ENCODE measurements at regions not wholly inside any gene's neighbourhood (a gene's known extent, or its start where the extent isn't known, plus 50 kb on each side); places are given as distances from the start of the nearest gene placed in this dataset.

DNA sequence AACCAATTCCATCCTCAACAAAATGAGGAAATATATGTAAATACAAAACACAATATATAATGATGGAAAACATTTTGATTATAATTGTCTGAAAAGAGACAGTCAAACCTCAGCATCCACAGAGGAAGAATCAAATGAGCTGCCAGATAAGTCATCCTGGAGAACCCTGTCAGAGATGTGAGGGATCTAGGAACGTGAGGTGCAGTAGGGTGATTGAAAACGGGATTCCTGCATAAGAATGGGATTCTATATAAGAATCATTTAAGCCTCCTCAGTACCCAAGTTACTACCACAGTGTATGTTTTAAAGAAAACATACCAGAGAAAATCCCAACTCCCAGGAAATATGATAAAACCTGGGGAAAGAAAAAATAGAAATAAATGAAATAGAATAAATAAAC is 690.5 kb downstream of the FRK start:
- FAIRE-seq (no peak), DNase-seq (ENCODE audit: low read depth in 1 of 2, low spot score in 1 of 2) (no peak), ATAC-seq (no peak)
- no peak overlapping the region for H3K27ac ChIP-seq
- 3% methylated on average over 2 of the region's 2 CpGs for WGBS (ENCODE audit: missing lambda C conversion rate)
- no peak for TF ChIP-seq EP300 (IDR thresholded peaks at IDR 0.05)
- TF ChIP-seq ZNF302 (CRISPR knock-in tag; IDR thresholded peaks at IDR 0.05): no peak
- TF ChIP-seq NFE2L2 (conservative IDR thresholded peaks at IDR 0.05; ENCODE audit: low read length): no peak
- TF ChIP-seq, protein P1, sequence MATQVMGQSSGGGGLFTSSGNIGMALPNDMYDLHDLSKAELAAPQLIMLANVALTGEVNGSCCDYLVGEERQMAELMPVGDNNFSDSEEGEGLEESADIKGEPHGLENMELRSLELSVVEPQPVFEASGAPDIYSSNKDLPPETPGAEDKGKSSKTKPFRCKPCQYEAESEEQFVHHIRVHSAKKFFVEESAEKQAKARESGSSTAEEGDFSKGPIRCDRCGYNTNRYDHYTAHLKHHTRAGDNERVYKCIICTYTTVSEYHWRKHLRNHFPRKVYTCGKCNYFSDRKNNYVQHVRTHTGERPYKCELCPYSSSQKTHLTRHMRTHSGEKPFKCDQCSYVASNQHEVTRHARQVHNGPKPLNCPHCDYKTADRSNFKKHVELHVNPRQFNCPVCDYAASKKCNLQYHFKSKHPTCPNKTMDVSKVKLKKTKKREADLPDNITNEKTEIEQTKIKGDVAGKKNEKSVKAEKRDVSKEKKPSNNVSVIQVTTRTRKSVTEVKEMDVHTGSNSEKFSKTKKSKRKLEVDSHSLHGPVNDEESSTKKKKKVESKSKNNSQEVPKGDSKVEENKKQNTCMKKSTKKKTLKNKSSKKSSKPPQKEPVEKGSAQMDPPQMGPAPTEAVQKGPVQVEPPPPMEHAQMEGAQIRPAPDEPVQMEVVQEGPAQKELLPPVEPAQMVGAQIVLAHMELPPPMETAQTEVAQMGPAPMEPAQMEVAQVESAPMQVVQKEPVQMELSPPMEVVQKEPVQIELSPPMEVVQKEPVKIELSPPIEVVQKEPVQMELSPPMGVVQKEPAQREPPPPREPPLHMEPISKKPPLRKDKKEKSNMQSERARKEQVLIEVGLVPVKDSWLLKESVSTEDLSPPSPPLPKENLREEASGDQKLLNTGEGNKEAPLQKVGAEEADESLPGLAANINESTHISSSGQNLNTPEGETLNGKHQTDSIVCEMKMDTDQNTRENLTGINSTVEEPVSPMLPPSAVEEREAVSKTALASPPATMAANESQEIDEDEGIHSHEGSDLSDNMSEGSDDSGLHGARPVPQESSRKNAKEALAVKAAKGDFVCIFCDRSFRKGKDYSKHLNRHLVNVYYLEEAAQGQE (IDR thresholded peaks at IDR 0.05): no peak
- no peak for TF ChIP-seq HMGXB4 (CRISPR knock-in tag; IDR thresholded peaks at IDR 0.05; ENCODE audit: borderline replicate concordance)
- TF ChIP-seq HOXB13 (CRISPR knock-in tag; IDR thresholded peaks at IDR 0.05; ENCODE audit: low read depth): no peak
- TF ChIP-seq, protein P2, sequence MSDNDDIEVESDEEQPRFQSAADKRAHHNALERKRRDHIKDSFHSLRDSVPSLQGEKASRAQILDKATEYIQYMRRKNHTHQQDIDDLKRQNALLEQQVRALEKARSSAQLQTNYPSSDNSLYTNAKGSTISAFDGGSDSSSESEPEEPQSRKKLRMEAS (IDR thresholded peaks at IDR 0.05): no peak
- TF ChIP-seq FOXS1 (CRISPR knock-in tag; IDR thresholded peaks at IDR 0.05): no peak
- TF ChIP-seq ZC3H11A (IDR thresholded peaks at IDR 0.05): no peak
- no peak for TF ChIP-seq FOSB (CRISPR knock-in tag; IDR thresholded peaks at IDR 0.05)
- TF ChIP-seq, protein P3, sequence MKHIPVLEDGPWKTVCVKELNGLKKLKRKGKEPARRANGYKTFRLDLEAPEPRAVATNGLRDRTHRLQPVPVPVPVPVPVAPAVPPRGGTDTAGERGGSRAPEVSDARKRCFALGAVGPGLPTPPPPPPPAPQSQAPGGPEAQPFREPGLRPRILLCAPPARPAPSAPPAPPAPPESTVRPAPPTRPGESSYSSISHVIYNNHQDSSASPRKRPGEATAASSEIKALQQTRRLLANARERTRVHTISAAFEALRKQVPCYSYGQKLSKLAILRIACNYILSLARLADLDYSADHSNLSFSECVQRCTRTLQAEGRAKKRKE (CRISPR knock-in tag; IDR thresholded peaks at IDR 0.05; ENCODE audit: low read depth): no peak
- TF ChIP-seq CBX2 (IDR thresholded peaks at IDR 0.05; ENCODE audit: borderline replicate concordance, low read depth): no peak
- TF ChIP-seq SREBF2 (IDR thresholded peaks at IDR 0.05): no peak
- TF ChIP-seq POLR2A (IDR thresholded peaks at IDR 0.05; ENCODE audit: low read length): no peak
- no peak for TF ChIP-seq MAZ (IDR thresholded peaks at IDR 0.05; ENCODE audit: borderline replicate concordance, low read depth, low read length)
- TF ChIP-seq NPAS2 (CRISPR knock-in tag; IDR thresholded peaks at IDR 0.05; ENCODE audit: borderline replicate concordance): no peak
- TF ChIP-seq KDM1A (IDR thresholded peaks at IDR 0.05; ENCODE audit: low read depth): no peak
- ChIA-PET POLR2A (no interaction called here), CTCF (no interaction called here)
- no peak overlapping the region for H3K4me2 ChIP-seq
- H3K4me3 ChIP-seq: no peak overlapping the region
- no peaks in the 10 kb centered on the region for H3K9me3 ChIP-seq
- no peaks in the 10 kb centered on the region for H3K4me1 ChIP-seq

- no peak for FAIRE-seq
- TF ChIP-seq FOXS1 (CRISPR knock-in tag; IDR thresholded peaks at IDR 0.05) (no peak), HOXB13 (CRISPR knock-in tag; IDR thresholded peaks at IDR 0.05; ENCODE audit: low read depth) (no peak), CBX2 (IDR thresholded peaks at IDR 0.05; ENCODE audit: borderline replicate concordance, low read depth) (no peak), CEBPB (IDR thresholded peaks at IDR 0.05) (no peak), HMGXB4 (CRISPR knock-in tag; IDR thresholded peaks at IDR 0.05; ENCODE audit: borderline replicate concordance) (no peak), RCOR1 (IDR thresholded peaks at IDR 0.05; ENCODE audit: low read depth, low read length) (no peak), NR3C1 (IDR thresholded peaks at IDR 0.05) (no peak), RFX5 (IDR thresholded peaks at IDR 0.05) (no peak), MAZ (IDR thresholded peaks at IDR 0.05; ENCODE audit: borderline replicate concordance, low read depth, low read length) (no peak)
- TF ChIP-seq, protein P4, sequence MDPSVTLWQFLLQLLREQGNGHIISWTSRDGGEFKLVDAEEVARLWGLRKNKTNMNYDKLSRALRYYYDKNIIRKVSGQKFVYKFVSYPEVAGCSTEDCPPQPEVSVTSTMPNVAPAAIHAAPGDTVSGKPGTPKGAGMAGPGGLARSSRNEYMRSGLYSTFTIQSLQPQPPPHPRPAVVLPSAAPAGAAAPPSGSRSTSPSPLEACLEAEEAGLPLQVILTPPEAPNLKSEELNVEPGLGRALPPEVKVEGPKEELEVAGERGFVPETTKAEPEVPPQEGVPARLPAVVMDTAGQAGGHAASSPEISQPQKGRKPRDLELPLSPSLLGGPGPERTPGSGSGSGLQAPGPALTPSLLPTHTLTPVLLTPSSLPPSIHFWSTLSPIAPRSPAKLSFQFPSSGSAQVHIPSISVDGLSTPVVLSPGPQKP (IDR thresholded peaks at IDR 0.05; ENCODE audit: low read depth, low read length): no peak
- TF ChIP-seq, protein P5, sequence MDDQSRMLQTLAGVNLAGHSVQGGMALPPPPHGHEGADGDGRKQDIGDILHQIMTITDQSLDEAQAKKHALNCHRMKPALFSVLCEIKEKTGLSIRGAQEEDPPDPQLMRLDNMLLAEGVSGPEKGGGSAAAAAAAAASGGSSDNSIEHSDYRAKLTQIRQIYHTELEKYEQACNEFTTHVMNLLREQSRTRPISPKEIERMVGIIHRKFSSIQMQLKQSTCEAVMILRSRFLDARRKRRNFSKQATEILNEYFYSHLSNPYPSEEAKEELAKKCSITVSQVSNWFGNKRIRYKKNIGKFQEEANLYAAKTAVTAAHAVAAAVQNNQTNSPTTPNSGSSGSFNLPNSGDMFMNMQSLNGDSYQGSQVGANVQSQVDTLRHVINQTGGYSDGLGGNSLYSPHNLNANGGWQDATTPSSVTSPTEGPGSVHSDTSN (IDR thresholded peaks at IDR 0.05): no peak
- TF ChIP-seq, protein P2 (IDR thresholded peaks at IDR 0.05): no peak
- TF ChIP-seq, protein P3 (CRISPR knock-in tag; IDR thresholded peaks at IDR 0.05; ENCODE audit: low read depth): no peak
- TF ChIP-seq, protein P6, sequence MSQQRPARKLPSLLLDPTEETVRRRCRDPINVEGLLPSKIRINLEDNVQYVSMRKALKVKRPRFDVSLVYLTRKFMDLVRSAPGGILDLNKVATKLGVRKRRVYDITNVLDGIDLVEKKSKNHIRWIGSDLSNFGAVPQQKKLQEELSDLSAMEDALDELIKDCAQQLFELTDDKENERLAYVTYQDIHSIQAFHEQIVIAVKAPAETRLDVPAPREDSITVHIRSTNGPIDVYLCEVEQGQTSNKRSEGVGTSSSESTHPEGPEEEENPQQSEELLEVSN (IDR thresholded peaks at IDR 0.05; ENCODE audit: borderline replicate concordance, low read depth): no peak
Measured at GRCh38 chr6:115365783-115366182, 694.9 kb downstream of the FRK start.

More at GRCh38 chr6:115365783-115366182, 694.9 kb downstream of the FRK start:
- H3K4me1 ChIP-seq: no peaks in the 10 kb centered on the region
- 24% methylated on average over 4 of the region's 4 CpGs for WGBS (ENCODE audit: missing lambda C conversion rate)
- H3K4me3 ChIP-seq: no peak overlapping the region
- CTCF ChIA-PET: no interaction called here
- no peak overlapping the region for H3K4me2 ChIP-seq
- no peak overlapping the region for H3K27ac ChIP-seq
- POLR2A ChIA-PET: no interaction called here
- ATAC-seq: no peak
- H3K9me3 ChIP-seq: no peaks in the 10 kb centered on the region
- DNase-seq (ENCODE audit: low read depth in 1 of 2, low spot score in 1 of 2): no peak
